T1000 (cell line): ENCODE measurements at regions not wholly inside any gene's neighbourhood (a gene's known extent, or its start where the extent isn't known, plus 50 kb on each side); places are given as distances from the start of the nearest gene placed in this dataset.
A peak's percentile ranks its signal among the peaks of the same experiment; 100 is the strongest.
"Not testable (repeated sequence)": the region's sequence is repeated elsewhere in the genome, so short reads cannot be mapped to it uniquely, and the experiment has no call there.

Experiments used
- DNase-seq: peaks from one replicate; lab custom pipeline; 2025; ENCODE audit warnings: mixed read lengths; lab: John Stamatoyannopoulos, UW

DNA sequence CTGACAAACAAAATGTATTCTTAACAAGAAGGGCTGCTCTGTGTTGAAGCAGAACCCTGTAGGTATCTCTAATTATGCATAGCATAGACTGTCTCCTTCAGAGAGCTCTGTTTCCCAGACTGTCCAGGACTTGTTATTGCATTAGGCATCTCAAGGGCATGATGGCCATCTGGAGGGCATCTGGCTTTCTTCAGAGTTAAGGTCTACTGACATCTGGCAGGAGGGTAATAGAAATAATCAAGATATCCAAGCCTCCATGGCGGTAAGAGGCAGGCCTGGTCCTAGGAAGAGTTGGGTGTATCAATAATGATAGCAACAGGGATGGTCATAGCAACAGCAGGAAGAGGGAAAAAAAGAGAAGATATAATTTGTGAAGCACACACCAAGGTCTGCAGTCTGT, 161.2 kb downstream of the TTC8 start:
- DNase-seq: no peak

DNA sequence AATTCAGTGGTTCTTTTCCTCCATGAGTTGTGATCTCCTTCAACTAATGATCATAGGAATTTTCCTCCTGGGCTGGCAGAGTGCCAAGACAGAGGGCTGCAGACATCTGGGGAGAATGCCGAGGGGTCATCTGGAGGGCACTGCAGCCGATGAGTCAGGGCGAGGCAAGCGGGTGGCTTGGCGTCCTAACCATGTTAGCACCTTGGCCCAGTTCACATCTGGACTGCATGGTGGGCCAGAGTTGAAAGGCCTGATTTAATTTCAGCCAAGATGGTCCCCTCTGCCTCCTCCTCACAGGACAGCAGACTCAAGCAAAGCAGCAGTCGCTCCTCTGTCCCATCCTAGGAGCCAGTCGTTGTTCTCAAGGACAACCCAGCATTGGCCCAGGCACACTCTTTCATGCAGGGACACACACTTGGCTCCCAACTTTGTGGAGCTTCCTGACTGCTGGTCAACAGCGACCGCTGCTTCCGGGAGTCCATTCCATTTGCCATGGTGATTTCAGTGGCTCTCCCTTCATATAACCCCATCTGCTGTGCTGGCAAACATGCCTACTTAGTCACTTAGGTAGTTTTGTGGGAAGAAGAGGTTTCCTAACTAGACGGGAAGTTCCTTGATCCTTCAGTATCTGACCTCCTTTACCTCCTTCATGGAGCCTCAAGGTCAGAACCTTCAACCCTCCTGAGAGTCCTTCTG, 161.8 kb downstream of the TTC8 start:
- peak; percentile 21 for DNase-seq

DNA sequence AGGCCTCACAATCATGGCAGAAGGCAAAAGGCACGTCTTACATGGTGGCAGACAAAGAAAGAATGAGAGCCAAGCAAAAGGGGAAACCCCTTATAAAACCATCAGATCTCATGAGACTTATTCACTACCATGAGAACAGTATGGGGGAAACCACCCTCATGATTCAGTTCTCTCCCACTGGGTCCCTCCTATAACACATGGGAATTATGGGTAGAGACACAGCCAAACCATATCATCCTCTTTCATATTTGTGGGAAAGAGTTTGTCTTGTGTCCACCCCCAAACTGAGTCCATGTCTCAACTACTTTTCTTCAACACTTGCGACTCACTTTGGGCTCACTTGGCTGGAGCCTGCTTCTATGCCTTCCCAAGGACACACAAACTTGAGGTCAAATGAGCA, 162.5 kb downstream of the TTC8 start:
- DNase-seq: not testable (repeated sequence)

DNA sequence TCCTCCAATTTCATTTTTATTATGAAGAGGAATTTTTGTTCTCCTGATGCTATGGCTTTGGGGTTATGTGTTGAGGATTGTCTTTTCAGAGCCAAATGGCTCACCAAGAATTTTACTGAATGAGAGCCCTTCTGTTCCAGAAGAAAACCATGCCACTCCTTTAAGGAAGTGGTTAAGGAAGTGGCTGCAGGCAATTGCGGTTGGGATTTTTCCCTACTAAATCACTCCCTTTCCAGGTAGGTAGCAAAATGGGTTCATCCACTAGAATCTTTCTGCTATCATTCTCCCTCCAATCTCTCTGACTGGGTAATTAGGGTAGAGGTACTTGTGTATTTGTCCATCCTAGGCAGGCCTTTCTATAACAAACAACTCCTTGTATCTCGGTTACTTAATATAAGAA, 163.1 kb downstream of the TTC8 start:
- DNase-seq: no peak

DNA sequence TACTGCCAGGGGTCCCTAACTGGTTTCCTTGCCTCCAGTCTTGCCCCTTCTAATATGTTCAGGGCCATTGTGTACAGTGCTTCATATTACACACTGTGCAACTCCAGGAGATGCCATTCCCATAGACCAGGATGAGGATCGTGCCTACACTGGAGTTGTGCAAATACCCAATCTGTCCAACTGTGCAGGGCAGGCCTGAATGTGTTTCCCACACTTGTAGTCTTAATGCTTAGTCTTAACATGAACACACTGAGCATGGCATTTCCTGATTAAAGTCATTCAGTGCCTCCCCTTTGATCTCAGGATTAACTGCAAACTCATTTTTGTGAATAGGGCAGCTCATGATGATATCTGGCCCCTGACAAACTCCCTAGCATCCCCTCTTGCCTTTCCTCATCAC, 165.5 kb downstream of the TTC8 start:
- no peak for DNase-seq

DNA sequence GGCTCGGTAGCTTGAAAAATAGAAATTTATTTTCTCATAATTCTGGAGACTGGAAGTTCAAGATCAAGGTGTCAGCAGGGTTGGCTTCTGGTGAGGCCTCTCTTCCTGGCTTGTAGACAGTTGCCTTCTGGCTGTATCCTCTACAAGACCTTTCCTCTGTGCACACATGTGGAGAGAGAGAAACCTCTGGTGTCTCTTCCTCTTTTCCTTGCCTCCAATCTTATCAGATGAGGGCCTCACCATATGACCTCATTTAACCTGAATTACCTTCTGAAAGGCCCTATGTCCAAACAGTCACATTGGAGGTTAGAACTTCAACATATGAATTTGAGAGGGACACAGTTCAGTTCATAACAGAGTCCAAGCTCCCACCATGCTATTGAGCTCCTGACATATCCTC, 166.4 kb downstream of the TTC8 start:
- DNase-seq: no peak

DNA sequence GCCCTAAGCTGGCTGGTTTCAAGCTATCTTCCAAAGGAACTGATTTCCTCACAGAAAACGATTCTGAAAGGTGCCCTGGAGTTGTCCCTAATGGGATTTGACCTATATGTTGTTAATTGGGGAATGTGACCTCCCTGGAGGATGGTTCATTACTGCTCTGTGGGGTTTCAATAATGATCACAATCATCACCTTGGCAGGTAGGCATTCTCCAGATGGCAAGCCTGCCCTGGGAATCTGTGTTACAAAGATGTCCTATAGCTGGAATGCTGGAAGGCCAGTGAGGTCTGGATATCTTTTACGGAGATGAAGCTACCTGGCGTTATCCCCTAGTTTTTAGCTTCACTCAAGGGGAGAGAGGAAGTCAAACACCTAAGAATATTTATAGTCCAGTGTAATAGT, 167.6 kb downstream of the TTC8 start:
- no peak for DNase-seq

DNA sequence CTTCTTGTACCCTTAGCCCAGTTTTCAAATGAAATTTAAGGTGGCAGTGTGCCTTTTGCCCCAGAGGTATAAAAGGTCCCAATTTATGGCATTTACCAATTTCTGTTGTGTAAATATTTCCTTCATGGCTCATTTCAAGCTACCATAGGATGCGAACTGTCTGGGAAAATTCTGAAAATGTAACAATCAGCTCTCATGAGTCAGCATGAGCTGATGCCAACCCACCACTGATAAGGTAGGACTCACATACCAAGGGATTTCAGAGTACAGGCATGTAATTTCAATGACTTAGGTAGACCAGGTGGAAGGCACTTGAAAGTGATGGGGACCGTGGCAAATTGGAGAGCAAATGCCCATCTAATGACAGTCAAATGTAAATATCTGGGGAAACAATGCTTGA, 169.5 kb downstream of the TTC8 start:
- no peak for DNase-seq

DNA sequence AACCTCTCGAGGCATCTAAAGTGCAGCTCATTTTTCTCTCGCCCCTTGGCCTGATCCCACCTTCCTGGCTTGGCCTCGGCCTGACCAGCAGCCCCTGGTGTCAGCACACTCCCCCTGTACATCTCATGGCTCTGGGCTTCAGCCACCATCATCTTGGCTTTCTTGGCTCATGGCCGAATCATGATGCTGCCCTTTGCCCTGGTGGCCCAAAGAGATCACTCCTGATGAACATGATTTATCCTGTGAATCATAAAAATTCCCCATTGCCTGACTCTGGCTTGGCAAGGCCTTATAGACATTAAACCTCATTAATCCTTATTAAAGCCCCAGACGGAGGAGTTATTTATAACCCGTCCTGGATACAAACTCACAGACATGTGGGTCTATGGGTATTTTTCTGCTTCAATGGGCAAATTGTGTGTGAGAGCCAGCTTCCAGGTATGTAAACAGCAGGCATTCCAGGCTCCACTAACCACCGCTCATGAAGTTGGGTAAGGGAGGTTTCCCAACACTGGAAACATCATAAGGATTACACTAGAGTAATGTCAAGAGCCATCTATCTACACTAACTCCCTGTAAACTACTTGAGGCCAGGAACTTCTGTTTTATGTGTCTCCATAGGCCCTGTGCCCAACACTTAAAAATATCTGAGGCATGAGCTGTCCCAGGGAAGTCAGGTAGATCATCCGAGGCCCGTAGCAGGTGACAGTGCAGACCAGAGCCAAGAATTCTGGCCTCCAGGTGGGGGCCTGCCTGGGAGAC, 171.2 kb downstream of the TTC8 start:
- peak; percentile 2 for DNase-seq

DNA sequence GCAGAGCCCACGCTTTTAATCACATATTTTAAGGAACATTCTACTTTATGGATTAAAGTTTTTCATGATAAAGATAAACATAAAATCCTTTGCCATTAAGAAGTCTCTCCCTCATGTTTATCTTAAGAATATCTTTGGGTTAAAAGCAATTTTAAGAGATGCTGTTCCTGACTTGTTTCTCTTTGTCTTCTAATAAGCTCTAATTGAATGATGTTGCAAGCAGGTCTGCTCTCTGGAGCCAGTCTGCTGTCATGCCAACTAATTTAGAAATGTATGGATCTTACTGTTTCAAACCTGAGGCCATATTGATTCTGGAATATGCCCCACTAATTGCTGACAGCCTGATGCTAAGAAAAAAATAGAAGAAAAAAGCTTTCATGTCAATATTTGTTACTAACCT, 173.6 kb downstream of the TTC8 start:
- no peak for DNase-seq

DNA sequence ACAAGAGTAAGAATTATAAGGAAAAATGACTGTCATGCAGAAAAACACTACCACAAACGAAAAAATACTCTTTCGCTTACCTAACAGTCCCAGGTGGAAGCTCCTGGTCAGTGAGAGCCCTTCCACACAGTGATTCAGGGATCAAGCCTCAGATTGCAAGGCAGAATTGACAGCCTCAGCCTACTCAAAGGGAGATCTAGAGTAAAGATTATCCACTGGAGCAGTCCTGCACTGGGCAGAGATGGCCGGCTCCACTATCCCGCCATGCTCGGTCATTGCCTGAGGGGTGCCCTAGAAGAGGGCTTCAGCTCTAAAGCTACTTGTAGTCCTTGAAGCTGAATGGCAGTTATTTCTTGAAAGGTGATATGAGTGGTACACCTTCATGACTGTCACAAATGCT, 174.7 kb downstream of the TTC8 start:
- DNase-seq: no peak

DNA sequence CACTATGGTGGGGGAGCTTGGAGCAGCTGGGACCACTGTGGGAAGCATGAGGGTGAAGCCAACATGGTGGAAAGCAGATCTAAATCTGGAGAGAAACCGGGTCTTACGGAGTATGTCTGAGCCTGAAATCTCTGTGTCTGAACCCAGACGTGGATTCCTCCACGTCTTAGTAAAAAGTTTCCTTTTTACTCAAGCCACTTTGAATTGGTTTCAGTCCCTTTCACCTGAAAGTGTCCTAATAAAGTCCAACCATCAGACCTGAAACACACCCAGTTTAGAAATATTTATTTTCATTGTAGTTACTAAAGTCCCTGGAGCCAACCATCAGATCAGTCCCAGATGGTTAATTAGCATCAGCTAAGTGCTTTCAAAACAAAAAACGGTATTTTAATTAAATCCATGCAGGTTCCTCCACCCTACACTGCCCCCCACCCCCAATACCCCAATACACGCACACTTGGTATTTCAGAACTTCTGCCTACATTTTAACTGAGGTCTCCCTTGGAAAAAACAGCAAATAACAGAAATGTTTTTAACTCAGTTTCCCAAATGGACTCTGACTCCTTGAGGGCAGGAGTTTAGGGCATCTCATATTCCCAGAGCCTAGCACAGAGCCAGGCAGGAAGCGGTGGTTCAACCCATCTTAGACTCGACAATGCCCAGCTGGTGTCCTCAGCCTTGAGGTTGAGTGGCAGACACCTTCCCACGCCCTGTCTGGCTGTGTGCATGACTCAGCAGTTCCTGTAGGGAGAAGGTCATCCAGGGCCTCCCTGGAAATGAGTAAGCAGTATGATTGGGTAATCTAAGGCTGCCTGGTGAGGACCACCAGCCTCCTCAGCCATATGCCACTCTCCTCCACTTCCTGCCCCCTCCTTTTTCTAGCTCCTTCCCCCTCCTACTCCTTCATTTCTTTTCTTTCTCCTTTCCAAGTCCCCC, 175.8 kb downstream of the TTC8 start:
- DNase-seq: peak; percentile 9

DNA sequence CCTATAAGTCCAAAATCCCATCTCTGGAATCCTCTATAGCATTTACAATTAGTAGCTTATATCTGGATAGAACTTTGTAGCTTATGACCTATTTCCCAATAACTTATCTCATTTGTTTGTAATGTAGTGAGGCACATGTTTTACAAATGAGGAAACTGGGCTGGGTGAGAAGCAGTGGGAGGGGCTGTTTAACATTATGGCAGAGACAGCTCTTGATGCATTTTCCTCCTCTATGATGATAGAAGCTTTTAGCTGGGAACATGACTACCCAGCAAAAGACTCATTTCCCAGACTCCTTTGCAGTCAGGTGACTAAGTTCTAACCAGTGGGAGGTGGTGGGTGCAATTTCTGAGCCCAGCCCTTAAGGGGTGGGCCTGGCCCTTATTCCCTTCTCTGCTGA, 179.7 kb downstream of the TTC8 start:
- no peak for DNase-seq

DNA sequence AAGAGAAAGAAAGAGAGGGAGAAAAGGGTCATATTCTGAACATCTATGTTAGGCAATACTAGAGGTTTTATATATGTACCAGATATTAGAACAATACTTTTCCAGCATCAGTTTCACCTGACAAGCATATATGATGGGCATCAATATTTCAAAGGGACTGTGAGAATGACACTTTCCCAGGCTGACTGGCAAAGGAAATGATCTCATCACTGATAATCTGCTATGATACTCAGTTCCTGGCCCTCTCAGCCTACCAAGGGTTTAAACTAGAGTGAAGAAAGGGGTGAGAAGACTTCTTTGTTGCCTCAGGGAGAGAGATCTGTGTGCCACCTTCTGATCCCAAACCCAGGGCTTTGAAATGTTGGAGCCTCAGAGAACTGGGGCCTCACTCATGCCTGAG, 183.5 kb downstream of the TTC8 start:
- no peak for DNase-seq

DNA sequence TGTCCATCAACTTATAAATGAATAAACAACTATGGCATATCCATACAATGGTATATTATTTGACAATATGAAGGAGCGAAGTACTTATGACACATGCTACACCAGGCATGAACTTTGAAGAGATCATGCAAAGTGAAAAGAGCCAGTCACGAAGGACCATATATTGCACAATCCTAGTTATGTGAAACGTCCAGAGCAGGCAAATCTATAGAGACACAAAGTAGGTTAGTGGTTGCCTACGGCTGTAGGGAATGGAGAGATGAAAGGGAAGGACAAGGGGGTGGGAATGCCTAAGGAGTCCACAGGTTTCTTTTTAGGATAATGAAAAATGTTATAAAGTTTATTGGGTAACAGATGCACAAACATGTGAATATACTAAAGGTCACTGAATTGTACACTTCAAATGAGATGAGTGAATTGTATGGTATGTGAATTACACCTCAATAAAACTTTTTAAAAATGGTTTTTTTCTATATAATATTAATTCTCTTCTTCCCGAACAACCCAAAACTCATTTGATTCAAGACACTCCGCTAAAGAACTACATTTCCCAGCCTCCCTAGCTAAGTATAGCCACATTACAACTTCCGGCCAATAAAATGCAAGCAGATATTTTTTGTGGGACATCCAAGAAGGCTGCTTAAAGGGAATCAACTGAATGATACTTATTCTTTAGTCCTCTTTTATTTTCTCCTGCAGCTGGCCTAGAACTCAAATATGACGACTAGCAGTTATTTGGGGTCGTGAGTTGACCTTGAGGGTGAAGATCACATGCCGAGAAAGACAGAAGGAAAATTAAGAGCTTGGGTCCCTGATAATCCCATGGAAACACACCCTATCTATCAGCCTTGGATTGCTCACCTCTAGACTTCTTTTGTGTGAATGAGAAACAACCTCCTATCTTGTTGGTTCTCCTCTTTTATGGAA, 187.2 kb downstream of the TTC8 start:
- DNase-seq: no peak

DNA sequence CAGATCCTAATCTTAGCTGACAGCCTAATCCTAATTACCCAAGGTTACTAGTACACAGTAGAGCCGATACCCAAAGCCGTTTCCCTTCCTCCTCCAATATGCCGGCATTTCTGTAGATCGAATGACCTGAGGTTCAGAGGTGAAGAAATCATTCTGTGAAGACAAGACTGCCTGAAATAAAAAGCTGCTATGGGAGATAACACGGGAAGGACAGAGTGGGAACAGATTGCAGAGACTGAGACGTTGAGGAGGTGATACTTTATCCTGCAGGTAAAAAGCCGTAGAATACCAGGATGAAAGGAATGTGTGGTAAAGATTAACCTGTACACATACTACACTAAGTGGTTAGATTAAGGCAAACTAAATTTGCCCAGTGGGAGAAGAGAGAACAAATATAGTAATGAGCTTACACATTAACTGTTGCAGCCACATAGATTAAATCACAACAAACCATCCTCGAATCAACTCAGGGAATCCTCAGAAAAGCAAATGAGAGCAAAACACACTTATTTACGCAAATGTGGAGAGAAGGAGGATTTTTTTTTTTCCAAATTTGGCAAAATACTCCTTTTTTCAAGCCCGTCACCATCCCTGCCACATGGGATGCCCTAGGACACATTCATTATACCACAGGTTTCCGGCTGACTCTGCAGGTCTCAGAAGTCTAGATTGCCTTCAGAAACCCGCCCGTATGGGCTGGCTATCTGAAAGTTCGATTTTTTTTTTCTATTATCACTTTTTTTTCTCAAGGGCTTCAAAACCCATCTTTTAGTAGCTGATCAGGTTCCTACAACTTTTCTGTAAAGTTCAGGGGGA, 188.0 kb downstream of the TTC8 start:
- DNase-seq: no peak

DNA sequence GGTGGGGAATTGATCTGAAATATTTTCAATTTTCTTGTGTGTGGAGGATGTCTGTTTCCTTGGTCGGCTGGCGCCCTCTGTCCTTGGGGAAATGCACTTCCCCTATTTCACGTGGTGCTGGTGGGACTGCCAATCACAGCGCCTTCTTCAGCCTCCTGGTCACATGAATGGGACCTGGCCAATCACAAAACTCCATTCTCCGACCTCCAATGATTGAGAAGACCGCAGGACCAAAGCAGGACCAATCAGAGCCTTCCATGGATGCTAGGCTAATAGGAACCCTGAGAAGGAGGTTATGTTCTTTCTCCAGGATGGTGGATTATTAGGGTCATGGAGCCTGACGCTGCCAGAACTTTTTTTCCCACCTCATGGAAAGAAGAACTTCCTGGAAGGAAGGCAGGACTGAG, 188.7 kb downstream of the TTC8 start:
- DNase-seq: peak; percentile 20

DNA sequence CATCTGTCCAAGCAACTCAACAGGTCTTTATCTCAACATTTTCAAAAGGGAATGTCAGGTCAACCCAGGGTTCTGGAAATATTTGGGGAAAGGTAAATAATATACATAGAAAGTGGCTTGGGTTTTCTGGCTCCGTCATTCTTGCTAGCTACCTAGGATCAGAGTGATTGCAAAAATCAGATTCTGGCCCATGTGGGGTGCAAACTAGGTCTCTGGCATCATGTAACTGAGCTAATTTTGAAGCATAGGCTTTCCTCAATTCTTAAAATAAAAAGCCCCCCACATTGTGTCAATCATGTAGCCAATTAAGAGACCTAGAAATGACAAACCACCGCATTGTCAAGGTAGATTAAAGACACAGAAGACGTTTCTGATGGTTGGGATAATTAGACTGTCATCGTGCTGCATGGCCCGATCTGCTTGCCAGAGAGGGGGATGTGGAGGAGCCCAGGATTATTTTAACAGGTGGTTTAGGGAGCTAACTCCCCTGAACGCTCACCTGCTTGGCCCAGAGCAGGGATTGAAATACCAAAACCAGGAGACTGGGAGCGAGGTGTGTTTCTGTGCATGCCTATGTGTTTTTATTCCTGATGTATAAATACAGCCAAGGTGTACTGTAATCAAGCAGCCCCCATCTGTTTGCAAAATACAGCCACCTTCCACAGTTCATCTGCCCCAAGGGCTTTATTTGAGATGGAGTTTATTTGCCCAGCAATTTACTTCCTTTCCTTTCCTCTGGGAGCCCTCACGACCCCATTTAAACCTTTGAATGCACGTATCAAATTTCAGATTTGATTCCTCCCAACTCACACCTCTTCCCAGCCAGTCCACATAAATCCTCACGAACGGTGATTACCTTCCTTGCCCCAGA, 189.5 kb downstream of the TTC8 start:
- DNase-seq: no peak

DNA sequence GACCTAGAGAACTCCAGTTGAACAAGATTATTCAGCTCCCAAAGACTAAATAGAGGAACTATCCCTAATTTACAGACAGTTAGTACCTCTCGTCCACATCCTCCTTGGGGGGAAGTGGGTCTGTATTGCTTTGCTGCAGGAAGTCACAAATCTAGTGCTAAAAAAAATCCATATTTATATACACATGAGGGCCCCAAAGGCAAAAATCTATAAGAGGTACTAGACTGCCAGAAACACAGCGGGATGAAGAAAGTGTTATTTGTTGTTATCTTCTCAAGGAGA, 190.1 kb downstream of the TTC8 start:
- no peak for DNase-seq

DNA sequence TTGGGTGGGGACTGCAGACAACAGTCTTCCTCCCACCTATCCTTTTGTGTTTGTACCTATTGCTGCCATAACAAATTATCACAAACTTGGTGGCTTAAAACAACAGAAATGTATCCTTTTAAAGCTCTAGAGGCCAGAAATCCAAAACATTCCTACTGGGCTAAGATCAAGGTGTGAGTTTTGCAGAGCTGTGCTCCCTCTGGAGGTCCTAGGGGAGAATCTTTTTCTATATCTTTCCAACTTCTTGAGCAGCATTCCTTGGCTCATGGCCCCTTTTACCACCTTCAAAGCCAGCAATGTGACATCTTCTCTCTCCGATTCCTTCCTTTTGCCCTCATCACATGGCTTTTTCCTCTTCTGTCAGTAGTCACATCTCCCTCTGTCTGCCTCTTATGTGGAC, 190.6 kb downstream of the TTC8 start:
- DNase-seq: no peak
